GM19023 (cell line): ENCODE measurements at regions not wholly inside any gene's neighbourhood (a gene's known extent, or its start where the extent isn't known, plus 50 kb on each side); places are given as distances from the start of the nearest gene placed in this dataset.

Experiments
- ATAC-seq: cut with Tn5 transposase; IDR thresholded peaks from one replicate; pipeline ENCODE4 v1.9.1; 2021; ENCODE audit warnings: mild to moderate bottlenecking, moderate library complexity; ENCODE audit not compliant: unreplicated experiment

DNA sequence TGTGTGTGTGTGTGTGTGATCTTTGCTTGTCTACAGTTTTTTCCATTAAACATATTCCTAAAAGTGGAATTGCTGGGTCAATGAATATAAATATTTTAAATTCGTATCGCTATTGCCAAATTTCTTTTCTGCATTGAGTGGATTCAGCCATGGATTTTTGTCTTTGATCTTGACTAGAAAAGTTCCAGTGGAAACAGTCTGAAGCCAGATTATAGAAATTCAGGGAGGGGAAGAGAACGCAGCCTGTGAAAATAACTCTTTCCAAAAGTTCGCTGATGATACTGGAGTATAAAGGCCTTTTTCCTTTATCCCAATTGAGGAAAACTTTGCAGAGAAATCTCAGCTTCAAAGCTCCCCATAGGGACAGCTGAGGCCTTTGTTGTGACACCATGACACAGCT lies 292.3 kb upstream of the CD180 start:
- no peak for ATAC-seq

DNA sequence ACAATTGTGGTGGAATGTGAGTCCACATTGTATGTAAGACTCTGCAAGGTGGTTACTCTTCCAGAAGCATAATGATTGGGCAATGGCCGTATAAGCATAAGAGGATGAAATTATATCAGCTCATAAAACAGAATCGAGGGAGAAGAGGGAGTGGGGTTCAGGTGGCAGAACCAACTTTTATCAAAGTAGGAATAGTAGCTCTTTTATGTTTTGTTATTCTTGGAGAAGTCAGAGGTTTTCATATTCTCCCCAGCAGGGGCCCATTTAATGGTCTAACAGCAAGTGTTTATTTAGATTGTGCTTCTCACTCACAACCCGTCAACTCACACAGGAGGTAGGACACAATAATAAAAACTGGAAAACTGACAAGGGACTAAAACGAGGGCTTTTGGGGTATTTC lies 291.3 kb upstream of the CD180 start:
- no peak for ATAC-seq

DNA sequence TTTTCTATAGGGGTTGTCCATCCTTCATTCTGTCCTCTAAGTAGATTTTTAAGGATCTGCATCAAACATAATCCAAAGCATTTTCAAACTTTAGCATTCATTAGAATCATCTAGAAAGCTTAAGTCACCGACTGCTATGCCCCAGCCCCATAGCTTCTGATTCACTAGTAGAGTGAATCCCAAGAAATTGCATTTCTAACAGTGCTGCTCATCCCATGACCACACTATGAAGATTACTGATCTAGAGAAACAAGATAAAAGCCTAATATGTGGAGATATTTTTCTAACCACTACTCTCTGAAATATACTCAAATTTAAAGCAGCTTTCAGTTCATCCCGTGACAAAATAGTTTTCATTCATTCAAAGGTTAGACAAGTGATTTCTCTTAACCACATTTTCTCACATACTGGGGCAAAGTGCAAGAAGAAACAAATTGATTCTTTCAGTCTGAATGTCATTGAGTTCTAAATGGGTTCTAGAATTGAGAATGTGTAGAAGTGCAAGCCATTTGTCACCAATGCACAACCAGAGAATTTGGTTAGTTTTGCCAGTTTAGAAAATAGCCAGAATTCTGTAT lies 286.9 kb upstream of the CD180 start:
- ATAC-seq = no peak

DNA sequence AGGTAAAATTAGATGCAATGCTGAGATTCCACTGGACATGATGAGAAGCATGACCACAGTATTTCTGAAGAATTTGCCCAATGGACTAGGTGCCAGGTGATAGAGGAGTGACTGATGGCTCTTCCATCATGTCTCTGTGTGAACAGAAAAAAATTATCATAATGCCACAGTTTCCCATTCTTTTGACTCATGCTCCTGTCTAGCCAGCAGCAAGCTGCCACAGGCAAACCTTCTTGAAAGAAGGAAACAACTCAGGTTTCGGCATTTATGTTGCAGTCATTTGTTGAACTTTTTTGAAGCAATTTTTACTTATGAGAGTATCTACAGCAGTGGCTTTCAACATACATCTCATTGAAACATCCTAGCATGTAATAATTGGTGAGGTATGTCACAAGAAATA lies 284.8 kb upstream of the CD180 start:
- ATAC-seq = no peak

DNA sequence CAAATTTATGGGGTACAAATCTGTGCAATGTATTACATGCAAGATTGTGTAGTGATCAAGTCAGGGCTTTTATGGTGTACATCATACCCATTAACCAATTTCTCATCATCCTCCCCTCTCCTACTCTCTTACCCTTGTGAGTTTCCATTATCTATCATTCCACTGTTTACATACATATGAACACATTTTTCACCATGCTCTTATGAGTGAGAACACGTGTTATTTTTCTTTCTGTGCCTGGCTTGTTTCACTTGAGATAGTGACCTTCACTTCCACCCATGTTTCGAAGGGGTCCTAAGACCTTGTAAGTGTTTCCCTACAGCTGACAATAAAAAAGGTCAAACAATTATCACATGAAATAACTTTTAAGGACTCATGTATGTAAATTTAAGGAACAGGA lies 281.7 kb upstream of the CD180 start:
- ATAC-seq = no peak

DNA sequence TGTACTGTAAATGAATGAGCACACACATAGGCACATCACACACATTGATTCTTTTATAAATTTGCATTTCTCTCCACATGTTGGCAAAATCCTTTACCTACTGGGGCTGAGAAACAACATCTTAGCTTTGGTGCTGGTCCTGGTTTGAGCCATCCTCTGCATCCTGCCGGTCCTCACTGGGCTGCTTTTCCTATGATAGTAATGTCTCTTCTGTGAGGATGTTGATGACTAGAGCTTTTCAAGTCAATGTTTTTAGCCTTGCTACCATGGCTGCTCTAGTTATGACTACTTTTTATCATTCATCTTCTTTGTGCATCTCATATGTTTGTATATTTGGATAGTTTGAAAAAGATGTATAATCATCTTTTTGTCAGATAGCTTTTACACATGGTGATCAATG lies 280.4 kb upstream of the CD180 start:
- no peak for ATAC-seq

DNA sequence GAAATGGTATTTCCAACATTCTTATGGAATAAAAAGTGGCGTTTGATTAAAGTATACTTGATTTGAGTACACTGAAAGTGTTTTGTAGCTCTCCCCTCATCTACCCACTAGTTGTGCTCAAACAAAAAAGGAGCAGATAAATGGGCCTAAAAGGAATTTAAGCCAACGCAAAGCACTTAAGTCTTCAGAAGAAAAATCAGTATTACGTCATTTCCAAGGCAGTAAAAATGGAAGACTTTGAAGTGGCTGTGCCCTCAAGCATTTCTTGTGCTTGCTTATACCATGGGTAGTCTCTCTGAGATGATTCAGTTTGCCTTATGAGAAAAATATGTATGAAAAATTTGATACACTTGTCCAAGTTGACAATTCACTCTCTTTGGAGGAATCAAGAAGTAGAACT lies 279.9 kb upstream of the CD180 start:
- no peak for ATAC-seq

DNA sequence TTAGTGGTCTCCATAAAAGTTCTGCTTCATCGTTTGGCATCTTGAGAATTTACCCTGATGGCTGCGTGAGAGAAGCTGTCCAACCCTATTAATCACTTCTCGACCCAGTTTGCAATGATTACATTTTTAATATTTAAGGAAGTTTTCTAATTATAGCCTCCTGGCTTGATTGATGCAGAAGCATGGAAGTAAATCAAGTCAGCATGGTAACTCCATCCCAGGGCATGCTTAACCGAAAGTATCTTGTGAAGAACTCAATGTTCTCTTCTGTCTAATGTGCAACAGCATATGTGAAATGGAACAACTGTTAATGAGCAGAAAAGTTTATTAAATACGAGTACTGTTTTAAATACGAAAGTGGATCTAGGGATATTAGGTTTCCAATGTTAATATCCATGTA lies 278.9 kb upstream of the CD180 start:
- no peak for ATAC-seq

DNA sequence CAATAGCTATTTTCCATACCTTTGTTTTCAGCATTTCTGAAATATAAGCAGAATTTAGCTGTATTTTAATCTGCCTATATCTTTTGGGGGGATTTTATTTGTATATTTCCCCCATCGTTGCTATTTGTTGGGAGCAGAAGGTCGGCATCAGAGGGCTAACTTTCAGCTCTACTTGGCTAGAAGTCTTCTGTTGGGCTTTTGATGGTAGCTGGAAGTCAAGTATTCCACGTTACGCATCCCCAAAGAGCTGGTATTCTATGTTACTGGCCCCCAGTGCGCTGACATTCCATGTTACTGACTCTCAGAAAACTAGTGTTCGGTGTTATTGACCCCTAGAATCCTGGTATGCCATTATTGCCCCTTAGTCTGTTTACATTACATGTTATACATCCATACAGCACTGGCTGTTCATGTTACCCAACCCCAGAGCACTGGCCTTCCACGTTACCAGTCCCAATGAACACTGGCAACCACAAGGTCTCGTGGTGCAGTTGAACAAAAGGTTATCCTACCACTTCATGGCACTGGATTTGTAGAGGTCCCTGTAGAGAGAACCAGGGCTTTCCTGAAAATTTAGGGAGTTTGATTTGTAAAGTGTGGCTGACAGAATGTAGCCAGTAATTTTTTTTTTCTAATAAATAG lies 278.1 kb upstream of the CD180 start:
- ATAC-seq = no peak

DNA sequence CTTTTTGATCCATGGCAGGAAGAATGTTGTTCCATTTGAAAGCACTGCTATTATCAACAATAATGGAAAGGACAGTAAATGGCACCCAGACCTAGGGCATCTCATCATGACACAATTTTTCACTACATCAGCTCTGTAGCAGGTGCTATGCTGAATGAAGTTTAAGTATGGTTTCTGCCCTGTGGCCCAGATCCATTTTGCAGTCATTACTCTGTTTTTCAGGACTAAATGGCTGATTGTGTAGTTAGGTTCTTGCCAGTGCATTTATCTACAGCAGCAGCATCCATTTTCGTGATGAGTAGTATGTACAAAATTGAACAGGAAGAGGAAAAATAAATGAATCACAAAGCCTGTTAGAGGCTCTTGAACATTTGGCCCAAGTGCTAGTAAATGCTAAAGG lies 270.5 kb upstream of the CD180 start:
- no peak for ATAC-seq

DNA sequence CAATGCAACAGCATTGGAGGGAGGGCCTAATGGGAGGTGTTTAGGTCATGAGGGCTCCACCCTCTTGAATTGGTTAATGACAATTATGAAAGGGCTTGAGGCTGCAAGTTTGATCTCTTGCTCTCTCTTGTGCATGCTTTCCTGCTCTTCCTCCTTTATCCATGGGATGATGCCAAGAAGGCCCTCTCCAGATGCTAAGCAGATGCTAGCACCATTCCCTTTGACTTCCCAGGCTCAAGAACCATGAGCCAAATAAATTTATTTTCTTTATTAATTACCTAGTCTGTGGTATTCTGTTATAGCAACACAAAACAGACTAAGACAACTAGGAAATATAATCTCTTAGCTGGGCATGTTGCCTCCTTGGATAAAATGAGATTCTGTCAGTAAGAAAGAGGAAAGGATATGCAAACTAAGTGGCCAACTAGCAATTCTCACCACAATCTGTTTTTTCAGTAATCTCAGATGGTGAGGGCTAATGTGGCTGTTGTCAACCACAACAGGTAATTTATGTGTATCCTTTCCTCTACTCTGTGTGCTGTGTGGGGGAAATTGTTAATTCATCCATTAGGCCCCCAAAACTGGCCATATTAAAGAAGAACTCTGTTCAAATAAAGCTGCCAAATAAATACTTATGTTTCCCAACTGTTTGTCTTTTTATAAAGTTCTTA lies 269.1 kb upstream of the CD180 start:
- no peak for ATAC-seq

DNA sequence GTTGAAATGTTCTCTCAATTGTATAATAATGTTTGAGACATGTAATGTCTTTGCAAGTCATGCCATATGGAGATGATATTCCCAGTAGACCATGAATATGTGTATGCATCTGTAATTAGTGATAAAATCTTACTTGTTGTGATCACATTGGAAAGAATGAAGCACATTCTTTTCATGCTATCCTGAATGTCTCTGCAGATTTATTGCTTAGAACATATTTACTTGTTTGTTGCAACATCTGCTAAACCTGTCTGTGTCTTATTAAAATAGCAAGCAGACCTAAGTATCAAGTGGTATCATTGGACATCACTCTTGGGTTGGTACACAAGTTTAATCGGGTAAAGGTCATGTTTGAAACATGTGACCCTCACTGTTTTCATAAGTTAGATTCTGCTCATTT lies 265.5 kb upstream of the CD180 start:
- ATAC-seq = no peak

DNA sequence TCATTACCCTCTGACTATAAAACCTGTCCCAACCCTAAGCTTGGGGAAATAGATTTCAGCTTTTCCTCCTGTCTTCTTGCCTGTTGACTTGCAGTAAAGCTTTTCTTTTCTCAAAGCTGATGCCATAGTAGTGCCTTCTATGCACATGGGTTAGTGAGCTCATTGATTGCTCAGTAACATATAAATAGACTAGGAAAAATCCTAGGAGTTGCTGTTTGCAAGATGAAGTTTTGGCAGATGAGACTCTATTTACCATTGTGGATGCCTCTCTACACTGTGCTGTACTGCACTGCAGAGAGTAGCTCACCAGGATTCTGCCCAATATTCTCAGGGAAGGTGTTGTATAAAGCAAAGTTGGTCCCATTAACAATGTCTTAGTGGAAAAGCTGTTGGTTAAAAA lies 262.7 kb upstream of the CD180 start:
- ATAC-seq = no peak

DNA sequence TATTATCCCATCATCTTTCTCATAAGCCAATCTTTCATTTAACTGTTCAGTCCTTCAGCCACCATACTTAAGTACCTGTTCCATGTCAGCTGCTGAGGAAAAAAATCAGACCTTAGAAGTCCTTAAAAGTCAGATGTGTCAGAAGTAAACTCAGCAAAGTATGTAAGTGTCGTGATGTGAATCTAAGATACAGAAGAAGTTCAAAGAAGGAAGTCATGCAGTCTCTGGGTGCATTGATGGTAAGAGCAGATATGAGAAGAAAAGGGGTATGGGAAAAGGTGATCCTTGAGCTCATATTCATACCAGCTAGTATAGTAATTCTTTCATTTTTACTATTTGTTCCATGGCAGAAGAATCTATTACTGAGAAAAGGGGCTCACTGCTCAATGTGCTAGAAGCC lies 259.4 kb upstream of the CD180 start:
- no peak for ATAC-seq

DNA sequence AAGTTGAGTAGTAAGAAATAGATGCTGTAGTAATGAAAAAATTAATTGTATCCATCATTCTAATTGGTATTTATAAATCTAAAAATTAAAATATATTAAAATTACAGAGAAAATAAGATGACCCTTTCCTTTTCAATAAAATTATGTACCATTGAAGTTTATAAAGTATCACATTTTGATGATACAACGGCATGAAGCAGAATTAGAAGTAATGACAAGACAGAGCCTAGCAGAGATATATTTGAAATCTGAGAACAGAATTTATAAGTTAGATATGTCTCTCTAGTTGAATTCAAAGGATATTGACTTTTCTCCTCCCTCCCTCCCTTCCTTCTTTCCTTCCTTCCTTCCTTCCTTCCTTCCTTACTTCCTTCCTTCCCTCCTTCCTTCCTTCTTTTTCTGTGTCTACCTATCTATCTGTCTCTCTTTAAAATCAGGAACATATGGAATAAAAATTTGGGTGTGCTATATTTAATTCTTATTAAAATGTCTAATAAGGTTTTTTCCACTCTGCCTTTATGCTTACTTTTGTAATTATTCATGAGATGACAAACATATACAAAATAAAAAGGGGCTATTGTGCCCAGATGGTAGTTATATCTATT lies 258.5 kb upstream of the CD180 start:
- ATAC-seq = no peak

DNA sequence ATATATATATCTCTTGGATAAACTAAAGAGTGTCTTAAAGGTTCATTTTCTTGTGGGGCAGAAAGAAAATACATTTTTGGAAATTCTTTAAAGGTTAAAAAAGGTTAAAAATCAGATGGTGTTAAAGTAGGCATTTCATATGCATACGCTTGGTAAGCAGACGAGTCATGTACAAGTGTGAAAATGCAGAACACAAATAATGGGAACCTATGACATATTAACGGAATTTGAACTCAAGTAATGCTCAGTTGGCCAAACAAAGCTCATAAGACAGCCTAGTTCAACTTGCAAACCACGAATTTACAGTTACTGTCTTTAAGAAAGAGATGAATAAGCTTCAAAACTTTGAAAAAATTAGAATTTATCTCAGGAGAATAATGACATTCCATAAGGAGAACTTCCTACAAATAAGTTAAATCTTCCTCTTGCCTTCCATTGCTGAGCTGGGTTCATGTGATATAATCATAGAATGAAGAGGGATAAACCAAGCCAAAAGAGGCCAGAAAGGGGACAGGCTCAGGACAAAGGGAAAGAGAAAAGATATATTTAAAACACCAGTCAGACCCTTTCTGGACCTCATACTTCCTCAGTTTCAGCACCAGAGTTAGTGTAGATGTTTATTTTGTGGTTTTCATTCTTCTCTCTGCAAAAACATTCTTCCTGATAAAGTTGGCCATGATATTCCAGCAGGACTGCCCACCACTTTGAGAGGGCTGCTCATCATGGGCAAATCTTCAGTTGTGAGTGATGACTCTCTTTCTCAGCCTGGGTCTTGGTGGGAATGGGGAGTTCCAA lies 256.7 kb upstream of the CD180 start:
- ATAC-seq = no peak

DNA sequence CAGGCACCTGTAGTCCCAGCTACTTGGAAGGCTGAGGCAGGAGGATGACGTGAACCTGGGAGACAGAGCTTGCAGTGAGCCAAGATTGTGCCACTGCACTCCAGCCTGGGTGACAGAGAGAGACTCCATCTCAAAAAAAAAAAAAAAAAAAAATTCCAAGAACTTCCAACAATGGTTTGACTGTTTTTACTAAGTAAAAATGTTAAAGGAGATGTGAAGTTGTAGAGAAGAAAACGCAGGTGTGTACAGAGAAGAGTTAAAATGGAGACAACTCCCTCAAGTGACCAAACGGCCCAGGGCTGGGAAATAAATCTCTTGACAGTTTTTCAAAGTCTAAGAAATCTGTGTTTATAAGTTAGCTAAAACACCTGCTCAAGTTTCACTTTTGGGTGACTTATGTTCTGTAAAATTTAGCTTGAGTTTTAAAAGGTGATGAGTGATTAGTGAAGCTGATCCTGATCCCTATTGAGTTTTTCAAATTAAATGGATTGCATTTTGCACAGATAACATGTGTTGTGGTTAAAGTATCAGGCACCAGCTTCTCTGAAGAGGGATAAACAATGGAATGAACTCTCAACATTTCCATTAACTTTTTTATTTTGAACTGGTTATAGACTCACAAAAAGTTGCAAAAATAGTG lies 255.2 kb upstream of the CD180 start:
- ATAC-seq = no peak

DNA sequence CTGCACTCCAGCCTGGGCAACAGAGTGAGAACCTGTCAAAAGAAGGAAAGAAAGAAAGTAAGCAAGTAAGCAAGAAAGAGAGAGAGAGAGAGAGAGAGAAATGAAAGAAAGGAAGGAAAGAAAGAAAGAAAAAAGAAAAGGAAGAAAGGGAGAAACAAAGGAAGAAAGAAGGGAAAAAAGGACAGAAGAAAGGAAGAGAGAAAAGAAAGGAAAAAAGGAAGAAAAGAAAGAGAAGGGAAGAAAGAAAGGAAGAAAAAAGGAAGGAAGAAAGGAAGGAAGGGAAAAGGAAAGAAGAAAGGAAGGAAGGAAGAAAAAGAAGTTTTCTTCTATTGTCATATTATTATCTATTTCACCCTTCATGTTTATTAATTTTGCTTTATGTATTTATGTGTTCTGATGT lies 251.1 kb upstream of the CD180 start:
- ATAC-seq = no peak

DNA sequence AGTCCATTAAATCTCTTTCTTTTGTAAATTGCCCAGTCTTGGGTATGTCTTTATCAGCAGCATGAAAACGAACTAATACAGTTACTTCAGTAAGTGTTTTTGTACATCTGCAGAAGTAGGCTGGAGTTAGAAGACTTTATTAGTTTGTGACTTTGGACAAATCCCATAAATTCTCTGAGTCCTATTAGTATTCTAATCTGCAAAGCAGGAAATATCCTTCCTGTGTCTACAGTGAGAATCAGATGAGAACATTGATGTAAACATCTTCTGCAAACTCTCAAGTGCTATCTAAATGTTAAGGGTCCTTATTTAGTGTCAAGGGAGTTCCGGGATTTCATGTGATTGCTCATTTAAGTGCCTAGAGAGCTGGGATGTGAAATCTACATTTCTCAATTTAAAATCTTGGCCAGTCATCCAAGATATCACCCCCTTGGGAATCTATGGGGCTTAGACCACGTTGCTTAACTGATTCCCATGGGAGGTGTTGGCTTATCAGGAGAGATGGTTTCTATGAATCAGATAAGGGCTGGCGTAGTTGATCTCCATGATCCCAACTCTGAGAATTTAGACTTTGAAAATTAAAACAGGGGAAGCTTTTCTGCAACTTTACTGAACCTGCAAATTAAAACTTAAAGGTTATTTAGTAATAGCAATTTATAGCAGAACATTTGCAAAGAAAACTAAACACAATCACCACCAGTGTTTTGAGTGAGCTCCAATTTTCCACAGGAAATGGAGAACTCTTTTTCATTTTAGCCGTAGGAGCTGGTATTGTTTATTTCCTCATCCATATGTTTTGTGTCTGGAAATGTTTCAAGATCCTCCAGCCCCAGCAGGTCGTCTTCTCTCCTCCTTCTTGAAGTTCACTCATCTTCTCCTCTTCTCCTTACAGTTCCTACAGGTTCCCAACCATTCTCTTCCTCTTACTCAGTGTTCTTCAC lies 241.6 kb upstream of the CD180 start:
- no peak for ATAC-seq

DNA sequence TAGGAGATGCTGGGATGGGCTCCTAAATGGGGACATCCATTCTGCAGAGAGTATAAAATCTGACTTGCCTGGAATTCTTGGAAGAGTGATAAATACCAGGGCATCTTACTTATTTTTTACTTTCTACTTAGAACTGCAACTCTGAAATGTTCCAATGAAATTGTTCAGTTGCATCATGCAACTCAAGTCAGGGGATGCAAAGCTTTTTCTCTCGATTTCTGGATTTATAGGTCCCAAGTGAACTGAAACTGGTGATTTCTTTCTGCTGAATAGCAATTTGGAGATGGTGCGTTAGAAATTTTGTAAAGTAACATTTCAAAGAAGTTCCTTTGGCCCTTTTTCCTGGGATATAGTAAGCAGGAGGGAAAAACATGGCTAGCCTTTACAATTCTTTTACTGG lies 238.4 kb upstream of the CD180 start:
- ATAC-seq = no peak
